ENCODE measurements at regions not wholly inside any gene's neighbourhood (a gene's known extent, or its start where the extent isn't known, plus 50 kb on each side); places are given as distances from the start of the nearest gene placed in this dataset.

DNA sequence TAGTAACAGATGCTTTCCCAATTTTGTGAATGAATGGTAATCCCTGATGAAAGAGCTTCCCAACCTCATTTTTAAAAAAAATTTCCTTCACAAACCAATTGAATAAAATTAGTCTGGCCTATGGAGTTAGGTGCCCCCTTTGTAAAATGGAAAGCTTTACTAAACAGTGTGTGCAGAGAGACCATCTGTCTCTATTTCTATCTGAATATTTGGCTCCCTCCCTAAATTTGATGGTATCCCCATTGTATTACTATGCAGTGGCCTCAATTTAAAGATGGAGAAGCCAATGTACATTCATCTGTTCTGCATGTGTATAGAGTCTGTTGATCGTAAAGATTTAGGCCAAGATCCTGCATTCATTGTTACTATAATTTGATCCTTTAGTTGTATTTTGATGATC is 397.7 kb upstream of the RGS6 start:
- TF ChIP-seq POLR2A (IDR thresholded peaks at IDR 0.05; ENCODE audit: low read length) (no peak), GATA1 (IDR thresholded peaks at IDR 0.05; ENCODE audit: low read depth, low read length) (no peak)

Measured in erythroblast (primary cell).